Esophagus squamous epithelium (tissue), 4 donors: ENCODE measurements at regions not wholly inside any gene's neighbourhood (a gene's known extent, or its start where the extent isn't known, plus 50 kb on each side); places are given as distances from the start of the nearest gene placed in this dataset.

Source experiments
- POLR2A ChIP-seq, 4 donors: fragments of 450-650 bp; IDR thresholded peaks; one replicate each; pipeline ENCODE4 v1.6.1; 2017; ENCODE audit warnings: antibody characterized with exemption in 4 of 4, mild to moderate bottlenecking in 4 of 4, moderate library complexity in 3 of 4
- TF ChIP-seq, protein P1 (sequence below), 6 experiments: fragments of 450-650 bp in 4 of 6; fragments of 200-600 bp in 2 of 6; sonication (generic) in 2 of 6; IDR thresholded peaks; one replicate each; pipeline ENCODE4 v1.5.1; 2016 to 2019; ENCODE audit warnings: antibody characterized with exemption in 6 of 6, mild to moderate bottlenecking in 4 of 6, moderate library complexity in 4 of 6

DNA sequence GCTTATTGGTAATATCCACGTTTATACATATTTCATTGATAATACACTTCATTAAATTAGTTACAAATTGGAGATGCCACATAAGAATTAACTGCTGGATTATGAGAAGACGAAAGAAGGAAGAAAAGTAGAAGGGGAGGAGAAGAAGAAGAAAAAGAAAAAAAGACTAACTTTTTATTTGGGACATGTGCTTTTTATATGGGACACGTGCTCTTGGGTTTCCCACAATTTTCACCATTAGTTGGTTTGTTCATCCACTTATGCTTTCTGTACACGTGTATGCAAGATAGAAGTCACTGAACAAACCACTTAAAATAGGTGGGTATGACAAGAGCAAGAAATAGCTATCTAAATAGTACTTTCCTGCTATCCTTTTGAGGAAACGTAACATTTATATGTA lies 98.6 kb downstream of the MRPS30 start:
- TF ChIP-seq POLR2A (IDR thresholded peaks at IDR 0.05): no peak
- TF ChIP-seq, protein P1, sequence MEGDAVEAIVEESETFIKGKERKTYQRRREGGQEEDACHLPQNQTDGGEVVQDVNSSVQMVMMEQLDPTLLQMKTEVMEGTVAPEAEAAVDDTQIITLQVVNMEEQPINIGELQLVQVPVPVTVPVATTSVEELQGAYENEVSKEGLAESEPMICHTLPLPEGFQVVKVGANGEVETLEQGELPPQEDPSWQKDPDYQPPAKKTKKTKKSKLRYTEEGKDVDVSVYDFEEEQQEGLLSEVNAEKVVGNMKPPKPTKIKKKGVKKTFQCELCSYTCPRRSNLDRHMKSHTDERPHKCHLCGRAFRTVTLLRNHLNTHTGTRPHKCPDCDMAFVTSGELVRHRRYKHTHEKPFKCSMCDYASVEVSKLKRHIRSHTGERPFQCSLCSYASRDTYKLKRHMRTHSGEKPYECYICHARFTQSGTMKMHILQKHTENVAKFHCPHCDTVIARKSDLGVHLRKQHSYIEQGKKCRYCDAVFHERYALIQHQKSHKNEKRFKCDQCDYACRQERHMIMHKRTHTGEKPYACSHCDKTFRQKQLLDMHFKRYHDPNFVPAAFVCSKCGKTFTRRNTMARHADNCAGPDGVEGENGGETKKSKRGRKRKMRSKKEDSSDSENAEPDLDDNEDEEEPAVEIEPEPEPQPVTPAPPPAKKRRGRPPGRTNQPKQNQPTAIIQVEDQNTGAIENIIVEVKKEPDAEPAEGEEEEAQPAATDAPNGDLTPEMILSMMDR (IDR thresholded peaks at IDR 0.05): no peak
